ENCODE measurements at regions not wholly inside any gene's neighbourhood (a gene's known extent, or its start where the extent isn't known, plus 50 kb on each side); places are given as distances from the start of the nearest gene placed in this dataset.

GRCh38 chr12:126144603-126145002 lies 1079.4 kb downstream of the AACS start:
- ChIA-PET CTCF (no interaction called here), POLR2A (no interaction called here)
- no peak for DNase-seq (ENCODE audit: low read depth, low spot score)
- TF ChIP-seq CTCF (IDR thresholded peaks at IDR 0.05; ENCODE audit: insufficient read depth, low read length, missing control alignments), result no peak
- H3K4me3 ChIP-seq (ENCODE audit: low read depth, low read length), result no peak overlapping the region

- TF ChIP-seq CTCF (IDR thresholded peaks at IDR 0.05; ENCODE audit: insufficient read depth, low read length, missing control alignments), result no peak
- CTCF ChIA-PET, result no interaction called here
- POLR2A ChIA-PET, result no interaction called here
- no peak overlapping the region for H3K4me3 ChIP-seq (ENCODE audit: low read depth, low read length)
- DNase-seq (ENCODE audit: low read depth, low spot score), result no peak
Measured at GRCh38 chr12:126147321-126147720, 1082.1 kb downstream of the AACS start.

- no peak for TF ChIP-seq CTCF (IDR thresholded peaks at IDR 0.05; ENCODE audit: insufficient read depth, low read length, missing control alignments)
- ChIA-PET CTCF (no interaction called here), POLR2A (no interaction called here)
- no peak for DNase-seq (ENCODE audit: low read depth, low spot score)
- H3K4me3 ChIP-seq (ENCODE audit: low read depth, low read length), result no peak overlapping the region
Measured at GRCh38 chr12:126156806-126157574, 1091.8 kb downstream of the AACS start.

- CTCF ChIA-PET, result no interaction called here
- no peak for TF ChIP-seq CTCF (IDR thresholded peaks at IDR 0.05; ENCODE audit: insufficient read depth, low read length, missing control alignments)
- H3K4me3 ChIP-seq (ENCODE audit: low read depth, low read length), result no peak overlapping the region
- no peak for DNase-seq (ENCODE audit: low read depth, low spot score)
- POLR2A ChIA-PET, result no interaction called here
Measured at GRCh38 chr12:126157575-126157966, 1092.3 kb downstream of the AACS start.

GRCh38 chr12:126159139-126159538 lies 1093.9 kb downstream of the AACS start:
- H3K4me3 ChIP-seq (ENCODE audit: low read depth, low read length), result no peak overlapping the region
- POLR2A ChIA-PET, result no interaction called here
- no peak for TF ChIP-seq CTCF (IDR thresholded peaks at IDR 0.05; ENCODE audit: insufficient read depth, low read length, missing control alignments)
- CTCF ChIA-PET, result no interaction called here
- no peak for DNase-seq (ENCODE audit: low read depth, low spot score)

GRCh38 chr12:126160912-126161311 lies 1095.7 kb downstream of the AACS start:
- no peak for DNase-seq (ENCODE audit: low read depth, low spot score)
- ChIA-PET CTCF (no interaction called here), POLR2A (no interaction called here)
- no peak overlapping the region for H3K4me3 ChIP-seq (ENCODE audit: low read depth, low read length)
- TF ChIP-seq CTCF (IDR thresholded peaks at IDR 0.05; ENCODE audit: insufficient read depth, low read length, missing control alignments), result no peak
